ENCODE measurements at regions not wholly inside any gene's neighbourhood (a gene's known extent, or its start where the extent isn't known, plus 50 kb on each side); places are given as distances from the start of the nearest gene placed in this dataset.

GRCh38 chr1:238360474-238360873, 469.8 kb upstream of the ZP4 start:
- TF ChIP-seq POLR2A (IDR thresholded peaks at IDR 0.05) (no peak), CTCF (IDR thresholded peaks at IDR 0.05) (no peak), POLR2AphosphoS5 (IDR thresholded peaks at IDR 0.05) (no peak)
